HCT116 (cell line): ENCODE measurements at regions not wholly inside any gene's neighbourhood (a gene's known extent, or its start where the extent isn't known, plus 50 kb on each side); places are given as distances from the start of the nearest gene placed in this dataset.

ENCODE experiments used
- ATAC-seq: fragments of 200-7000 bp; cut with Tn5 transposase; 2 replicates; pipeline ENCODE4 v1.9.1; 2020; ENCODE audit warnings: mild to moderate bottlenecking, moderate library complexity
- BruUV-seq: library from RNA; stranded (reverse); fragments of 400-500 nt; replicated peaks from 2 replicates; lab custom pipeline; 2021; lab: Mats Ljungman, UMichigan
- CTCF ChIA-PET: fragments of 300-600 bp; sonication (Branson Sonifier 250); formaldehyde crosslinking; loops from one replicate; lab custom pipeline; 2021; ENCODE audit warnings: antibody characterized with exemption; lab: Charles Lee
- POLR2A ChIA-PET: fragments of 300-600, 350-600 bp; sonication (Branson Sonifier 250); formaldehyde crosslinking; loops from one replicate; lab custom pipeline; 2021; ENCODE audit warnings: antibody characterized with exemption; lab: Charles Lee
- RAD21 ChIA-PET, 2 experiments: fragments of 300-600 bp; sonication (Branson Sonifier 250); formaldehyde crosslinking; loops; one replicate each; lab custom pipeline; 2023; ENCODE audit warnings: low total read pairs in 2 of 2; ENCODE audit not compliant: uncharacterized antibody in 2 of 2, unreplicated experiment in 2 of 2, low non-redundant PET in 1 of 2; lab: Charles Lee
- DNase-seq: peaks from one replicate; pipeline ENCODE4 v3.0.0-alpha.2; 2010; ENCODE audit warnings: low read depth, low spot score
- H2AFZ ChIP-seq: fragments of 200-600 bp; shearing (Covaris generic), sonication (generic); 2 replicates; pipeline ENCODE4 v1.6.1; 2017; ENCODE audit warnings: low read depth, mixed run types, mixed read lengths, antibody characterized with exemption, low read length; ENCODE audit not compliant: poor library complexity, severe bottlenecking
- H3K27ac ChIP-seq: 2 replicates; pipeline ENCODE4 v1.5.1; 2012; ENCODE audit warnings: low read depth, low read length
- H3K27me3 ChIP-seq: fragments of 200-600 bp; sonication (generic); 2 replicates; pipeline ENCODE4 v1.6.1; 2016; ENCODE audit warnings: mixed run types, low read length, mixed read lengths; ENCODE audit not compliant: insufficient read depth
- H3K36me3 ChIP-seq, 2 experiments: fragments of 200-500 bp in 1 of 2; fragments of 200-600 bp in 1 of 2; sonication (Bioruptor generic) in 1 of 2; sonication (generic) in 1 of 2; 2 replicates each; pipeline versions ENCODE4 v1.5.1 to v1.6.1; 2014 to 2016; ENCODE audit warnings: low read length in 2 of 2, inconsistent platforms in 1 of 2, mixed read lengths in 1 of 2, mixed run types in 1 of 2; ENCODE audit not compliant: insufficient read depth in 2 of 2, control insufficient read depth in 1 of 2
- H3K4me1 ChIP-seq, 2 experiments: fragments of 200-600 bp in 1 of 2; sonication (generic) in 1 of 2; 2 replicates each; pipeline versions ENCODE4 v1.5.1 to v1.6.1; 2012 to 2017; ENCODE audit warnings: low read length in 2 of 2, inconsistent platforms in 1 of 2, mild to moderate bottlenecking in 1 of 2, mixed read lengths in 1 of 2, mixed run types in 1 of 2, moderate library complexity in 1 of 2; ENCODE audit not compliant: insufficient read depth in 2 of 2, control insufficient read depth in 1 of 2
- H3K4me2 ChIP-seq: fragments of 200-600 bp; sonication (generic); 2 replicates; pipeline ENCODE4 v1.6.1; 2017; ENCODE audit warnings: mixed run types, low read length, mixed read lengths
- H3K4me3 ChIP-seq, 2 experiments: fragments of 200-600 bp in 1 of 2; sonication (generic) in 1 of 2; replicated peaks in 1 of 2; 2 replicates each; pipeline ENCODE4 v1.5.1; 2011 to 2016; ENCODE audit warnings: low read length in 2 of 2, control low read depth in 1 of 2, low read depth in 1 of 2, mild to moderate bottlenecking in 1 of 2, mixed read lengths in 1 of 2, mixed run types in 1 of 2
- H3K79me2 ChIP-seq: fragments of 200-600 bp; sonication (generic); 2 replicates; pipeline ENCODE4 v1.6.1; 2017; ENCODE audit warnings: mild to moderate bottlenecking, mixed run types, low read length, moderate library complexity, mixed read lengths; ENCODE audit not compliant: insufficient read depth
- H3K9ac ChIP-seq: fragments of 200-600 bp; sonication (generic); 2 replicates; pipeline ENCODE4 v1.6.1; 2016; ENCODE audit warnings: low read length, mixed read lengths
- H3K9me2 ChIP-seq: fragments of 200-600 bp; sonication (generic), shearing (Covaris generic); 2 replicates; pipeline ENCODE4 v1.6.1; 2017; ENCODE audit warnings: mixed run types, mild to moderate bottlenecking, moderate library complexity; ENCODE audit not compliant: insufficient read depth
- H3K9me3 ChIP-seq, 2 experiments: fragments of 200-500 bp in 1 of 2; fragments of 200-600 bp in 1 of 2; sonication (Bioruptor generic) in 1 of 2; sonication (generic) in 1 of 2; 2 replicates each; pipeline ENCODE4 v1.6.1; 2014 to 2017; ENCODE audit warnings: low read length in 2 of 2, mixed read lengths in 2 of 2, inconsistent platforms in 1 of 2, low read depth in 1 of 2, mild to moderate bottlenecking in 1 of 2, mixed run types in 1 of 2, moderate library complexity in 1 of 2; ENCODE audit not compliant: control insufficient read depth in 1 of 2, insufficient read depth in 1 of 2
- H4K20me1 ChIP-seq: fragments of 200-600 bp; sonication (generic), shearing (Covaris generic); 2 replicates; pipeline ENCODE4 v1.6.1; 2017; ENCODE audit warnings: mixed run types, mild to moderate bottlenecking, moderate library complexity; ENCODE audit not compliant: insufficient read depth
- CEBPB ChIP-seq: IDR thresholded peaks from 2 replicates; pipeline ENCODE4 v1.6.1; 2012; ENCODE audit warnings: low read depth
- CTCF ChIP-seq, 3 experiments: fragments of 200-600 bp in 1 of 3; sonication (generic) in 1 of 3; IDR thresholded peaks in 2 of 3; conservative IDR thresholded peaks in 1 of 3; 2 replicates each; pipeline ENCODE4 v1.5.1; 2012 to 2017; ENCODE audit warnings: low read depth in 2 of 3, low read length in 2 of 3, antibody characterized with exemption in 1 of 3, borderline replicate concordance in 1 of 3, control low read depth in 1 of 3, mild to moderate bottlenecking in 1 of 3, mixed read lengths in 1 of 3, mixed run types in 1 of 3, moderate library complexity in 1 of 3; ENCODE audit not compliant: insufficient read depth in 1 of 3
- EZH2 ChIP-seq: fragments of 200-600 bp; sonication (generic); IDR thresholded peaks from 2 replicates; pipeline ENCODE4 v1.6.1; 2017; ENCODE audit warnings: antibody characterized with exemption, mixed run types
- EZH2phosphoT487 ChIP-seq: fragments of 200-600 bp; IDR thresholded peaks from 2 replicates; pipeline ENCODE4 v1.6.1; 2018; ENCODE audit warnings: antibody characterized with exemption, borderline replicate concordance
- FOSL1 ChIP-seq: IDR thresholded peaks from 2 replicates; pipeline ENCODE4 v1.6.1; 2012; ENCODE audit warnings: low read depth
- JUND ChIP-seq: IDR thresholded peaks from 2 replicates; pipeline ENCODE4 v1.6.1; 2012
- POLR2A ChIP-seq: IDR thresholded peaks from 2 replicates; pipeline ENCODE4 v1.7.0; 2011; ENCODE audit warnings: borderline replicate concordance; ENCODE audit not compliant: insufficient read depth, insufficient read length; ENCODE audit errors: extremely low read depth
- POLR2AphosphoS5 ChIP-seq: IDR thresholded peaks from 2 replicates; pipeline ENCODE4 v1.6.1; 2011; ENCODE audit warnings: mild to moderate bottlenecking, low read depth, low read length, moderate library complexity
- RAD21 ChIP-seq: IDR thresholded peaks from 2 replicates; pipeline ENCODE4 v1.6.1; 2012; ENCODE audit warnings: low read depth, mild to moderate bottlenecking
- SIN3A ChIP-seq: IDR thresholded peaks from 2 replicates; pipeline ENCODE4 v1.6.1; 2012; ENCODE audit warnings: low read depth
- SP1 ChIP-seq: IDR thresholded peaks from 2 replicates; pipeline ENCODE4 v1.6.1; 2012; ENCODE audit warnings: low read depth
- SRF ChIP-seq: IDR thresholded peaks from 2 replicates; pipeline ENCODE4 v1.6.1; 2012; ENCODE audit warnings: low read depth
- TCF7L2 ChIP-seq: IDR thresholded peaks from 2 replicates; pipeline ENCODE4 v1.7.0; 2011; ENCODE audit warnings: borderline replicate concordance, inconsistent platforms; ENCODE audit not compliant: insufficient read depth, insufficient read length; ENCODE audit errors: extremely low read depth
- YY1 ChIP-seq: IDR thresholded peaks from 2 replicates; pipeline ENCODE4 v1.6.1; 2011; ENCODE audit warnings: low read length, low read depth, moderate library complexity, mild to moderate bottlenecking; ENCODE audit not compliant: insufficient replicate concordance; ENCODE audit errors: extremely low read depth
- ZBTB33 ChIP-seq: IDR thresholded peaks from 2 replicates; pipeline ENCODE4 v1.6.1; 2011; ENCODE audit warnings: mild to moderate bottlenecking, low read length, moderate library complexity; ENCODE audit not compliant: insufficient replicate concordance; ENCODE audit errors: extremely low read depth
- ZFX ChIP-seq: fragments of 450-650 bp; IDR thresholded peaks from 2 replicates; pipeline ENCODE4 v1.6.1; 2017
- ZNF274 ChIP-seq: fragments of 200-500 bp; sonication (Bioruptor generic); IDR thresholded peaks from 2 replicates; pipeline ENCODE4 v1.6.1; 2014; ENCODE audit warnings: mild to moderate bottlenecking, low read depth, low read length, inconsistent platforms
- intact Hi-C: fragments of 100-400 bp; cut with micrococcal nuclease; formaldehyde crosslinking; loops from 2 replicates; pipeline ENCODE4 v1.10.0; 2022
- TF ChIP-seq, protein P1 (sequence below): IDR thresholded peaks from 2 replicates; pipeline ENCODE4 v1.6.1; 2012

DNA sequence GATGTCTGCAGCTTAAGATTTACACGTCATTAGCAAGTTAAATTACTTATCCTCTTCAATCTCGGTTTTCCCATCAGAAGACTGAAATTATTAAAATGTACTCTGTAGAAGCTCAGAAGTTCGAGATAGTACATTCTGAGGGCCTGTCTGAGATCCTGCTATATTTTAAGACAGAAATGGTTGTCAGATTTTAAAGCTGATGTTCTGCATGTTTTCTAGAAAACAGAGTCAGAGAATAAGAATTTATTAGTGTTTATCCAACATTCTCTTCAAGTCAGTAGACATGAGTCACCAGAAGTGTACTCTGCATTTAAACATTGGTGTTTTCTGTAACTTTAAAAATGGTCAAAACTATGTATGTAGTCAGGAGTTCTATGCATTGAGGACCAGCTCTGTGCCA lies 155.2 kb upstream of the MYOCD start:
- ChIA-PET RAD21 (no interaction called here), CTCF (no interaction called here)

More for the DNA sequence above, 155.2 kb upstream of the MYOCD start:
- Histone ChIP-seq H3K36me3 (no peaks in the 10 kb centered on the region), H3K4me2 (no peak overlapping the region), H3K27me3 (peaks cover 15% of the 10 kb centered on the region), H3K4me1 (no peaks in the 10 kb centered on the region), H3K9me2 (no peaks in the 10 kb centered on the region), H2AFZ (no peak overlapping the region), H3K79me2 (no peaks in the 10 kb centered on the region), H3K9ac (no peak overlapping the region), H3K4me3 (no peak overlapping the region), H3K9me3 (no peaks in the 10 kb centered on the region), H4K20me1 (no peaks in the 10 kb centered on the region), H3K27ac (no peak overlapping the region)
- DNase-seq (no peak), ATAC-seq (no peak)
- no TSS peak for BruUV-seq
- no peak for TF ChIP-seq CEBPB
- TF ChIP-seq ZBTB33, result no peak
- TF ChIP-seq SIN3A, result no peak
- no peak for TF ChIP-seq ZFX
- no peak for TF ChIP-seq EZH2
- no peak for TF ChIP-seq JUND
- no peak for TF ChIP-seq POLR2AphosphoS5
- no peak for TF ChIP-seq ZNF274
- TF ChIP-seq EZH2phosphoT487, result no peak
- TF ChIP-seq TCF7L2, result no peak
- no peak for TF ChIP-seq CTCF (IDR thresholded peaks at IDR 0.05 in 2 of 3, conservative IDR thresholded peaks at IDR 0.05 in 1 of 3; ENCODE audit: borderline replicate concordance in 1 of 3, insufficient read depth in 1 of 3, low read depth in 2 of 3, low read length in 2 of 3)
- no peak for TF ChIP-seq YY1
- TF ChIP-seq FOSL1, result no peak
- no peak for TF ChIP-seq RAD21
- no peak for TF ChIP-seq SP1
- no peak for TF ChIP-seq POLR2A
- TF ChIP-seq SRF, result no peak
- TF ChIP-seq, protein P1, sequence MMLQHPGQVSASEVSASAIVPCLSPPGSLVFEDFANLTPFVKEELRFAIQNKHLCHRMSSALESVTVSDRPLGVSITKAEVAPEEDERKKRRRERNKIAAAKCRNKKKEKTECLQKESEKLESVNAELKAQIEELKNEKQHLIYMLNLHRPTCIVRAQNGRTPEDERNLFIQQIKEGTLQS, result no peak
- POLR2A ChIA-PET, result no interaction called here
- intact Hi-C loops, result no loop called here
